IgD-negative memory B cell (primary cell): ENCODE measurements at regions not wholly inside any gene's neighbourhood (a gene's known extent, or its start where the extent isn't known, plus 50 kb on each side); places are given as distances from the start of the nearest gene placed in this dataset.
"Not testable (repeated sequence)": the region's sequence is repeated elsewhere in the genome, so short reads cannot be mapped to it uniquely, and the experiment has no call there.

ENCODE experiments used
- H3K27ac Mint-ChIP-seq, 3 donors: one replicate each; pipeline ENCODE4 v1.8.0; 2020 to 2022; ENCODE audit warnings: mild to moderate bottlenecking in 3 of 3, mixed read lengths in 3 of 3, moderate library complexity in 1 of 3
- H3K27me3 Mint-ChIP-seq: one replicate; pipeline ENCODE4 v1.8.0; 2021; ENCODE audit warnings: mixed read lengths
- H3K36me3 Mint-ChIP-seq: one replicate; pipeline ENCODE4 v1.8.0; 2020; ENCODE audit warnings: mild to moderate bottlenecking, mixed read lengths
- H3K4me1 Mint-ChIP-seq, 3 donors: one replicate each; pipeline ENCODE4 v1.8.0; 2020 to 2022; ENCODE audit warnings: mixed read lengths in 3 of 3, mild to moderate bottlenecking in 1 of 3
- H3K4me3 Mint-ChIP-seq, 4 donors: one replicate each; pipeline ENCODE4 v1.8.0; 2020 to 2022; ENCODE audit warnings: mild to moderate bottlenecking in 4 of 4, mixed read lengths in 4 of 4, moderate library complexity in 3 of 4
- H3K9me3 Mint-ChIP-seq, 3 donors: one replicate each; pipeline ENCODE4 v1.8.0; 2020 to 2021; ENCODE audit warnings: mixed read lengths in 3 of 3, mild to moderate bottlenecking in 1 of 3

DNA sequence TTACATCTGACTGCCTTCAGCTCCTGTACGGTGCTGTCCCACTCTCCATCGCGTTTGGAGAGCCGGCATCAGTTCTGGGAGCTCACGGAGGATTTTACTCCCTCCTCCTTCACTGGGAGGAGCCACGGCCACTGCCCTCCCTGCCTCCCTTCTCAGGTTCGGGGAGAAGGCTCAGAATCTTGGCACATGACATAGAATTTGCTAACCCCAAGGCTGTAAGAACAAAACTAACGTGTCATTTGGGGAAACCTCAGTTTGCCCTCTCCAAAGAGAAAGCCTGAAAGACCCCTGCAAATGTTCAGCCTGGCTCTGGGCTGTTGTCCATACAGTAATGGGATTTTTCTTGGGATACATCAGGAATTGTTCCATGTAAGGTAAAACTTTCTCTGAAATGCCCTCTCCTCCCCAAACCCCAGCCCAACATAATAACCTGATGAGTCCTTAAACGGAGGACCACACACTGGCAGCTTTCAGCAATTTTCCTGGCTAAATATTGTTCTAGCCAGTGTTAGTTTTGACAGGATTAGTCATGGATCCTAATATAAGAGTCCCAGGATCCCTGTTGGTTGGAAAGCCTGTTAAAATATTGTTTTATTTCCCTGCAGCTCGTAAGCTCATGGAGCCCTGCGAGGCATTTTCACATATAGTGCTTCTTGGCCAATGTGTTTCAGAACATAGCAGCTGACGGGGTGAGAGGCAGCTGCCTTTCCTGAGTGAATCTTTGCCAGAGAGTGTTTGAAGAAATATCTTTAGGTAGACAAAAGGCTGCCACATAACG lies 98.8 kb downstream of the RHOU start:
- Mint-ChIP-seq H3K27ac (no peak overlapping the region), H3K9me3 (peaks cover 0 to 2% (median 0%) of the 10 kb centered on the region in 3 donors), H3K27me3 (peaks cover 21% of the 10 kb centered on the region), H3K4me3 (no peak overlapping the region), H3K4me1 (peaks cover 0 to 5% (median 3%) of the 10 kb centered on the region in 3 donors), H3K36me3 (no peaks in the 10 kb centered on the region)

DNA sequence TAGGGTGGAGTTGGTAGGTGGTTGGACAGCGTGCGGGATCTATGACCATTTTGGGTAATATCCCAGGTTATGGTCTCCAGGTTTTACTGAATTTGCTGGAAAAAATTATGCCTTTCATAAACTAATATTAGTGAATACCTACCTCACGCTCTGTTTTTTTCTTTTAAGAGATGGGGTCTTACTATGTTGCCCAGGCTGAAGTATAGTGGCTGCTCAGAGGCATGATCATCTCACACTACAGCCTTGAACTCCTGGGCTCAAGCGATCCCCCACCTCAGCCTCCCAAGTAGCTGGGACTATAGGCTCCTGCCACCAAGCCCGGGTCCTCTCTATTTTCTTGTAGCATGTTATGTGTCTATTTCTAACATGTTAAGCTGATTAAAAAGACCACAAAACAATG lies 100.2 kb downstream of the RHOU start:
- H3K27ac Mint-ChIP-seq = no peak overlapping the region
- H3K4me3 Mint-ChIP-seq = no peak overlapping the region
- H3K9me3 Mint-ChIP-seq = no peaks in the 10 kb centered on the region
- no peaks in the 10 kb centered on the region for H3K36me3 Mint-ChIP-seq
- H3K27me3 Mint-ChIP-seq = peaks cover 21% of the 10 kb centered on the region
- peaks cover 0 to 4% (median 3%) of the 10 kb centered on the region in 3 donors for H3K4me1 Mint-ChIP-seq

DNA sequence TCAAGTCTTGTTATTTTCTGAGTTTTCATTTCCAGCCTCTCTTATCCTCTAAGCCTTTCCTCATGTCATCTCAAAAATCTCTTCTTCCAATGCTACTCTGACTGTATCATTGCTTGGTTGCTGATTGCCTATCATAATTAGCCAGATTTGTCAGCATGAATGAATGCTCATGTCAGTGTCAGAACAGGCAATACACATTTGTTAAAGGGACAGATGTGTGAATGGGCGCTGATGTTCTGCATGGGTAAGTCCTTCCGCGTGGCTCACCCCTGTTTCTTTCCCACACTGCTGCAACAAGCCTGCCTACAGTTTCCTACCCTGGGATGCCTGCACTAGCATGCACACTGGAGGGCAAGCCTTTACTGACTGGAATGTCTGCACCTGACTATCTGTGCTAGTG lies 100.6 kb downstream of the RHOU start:
- Mint-ChIP-seq H3K36me3 (no peaks in the 10 kb centered on the region), H3K4me3 (no peak overlapping the region), H3K27me3 (peaks cover 21% of the 10 kb centered on the region), H3K27ac (no peak overlapping the region), H3K4me1 (peaks cover 0 to 4% (median 3%) of the 10 kb centered on the region in 3 donors), H3K9me3 (no peaks in the 10 kb centered on the region)

DNA sequence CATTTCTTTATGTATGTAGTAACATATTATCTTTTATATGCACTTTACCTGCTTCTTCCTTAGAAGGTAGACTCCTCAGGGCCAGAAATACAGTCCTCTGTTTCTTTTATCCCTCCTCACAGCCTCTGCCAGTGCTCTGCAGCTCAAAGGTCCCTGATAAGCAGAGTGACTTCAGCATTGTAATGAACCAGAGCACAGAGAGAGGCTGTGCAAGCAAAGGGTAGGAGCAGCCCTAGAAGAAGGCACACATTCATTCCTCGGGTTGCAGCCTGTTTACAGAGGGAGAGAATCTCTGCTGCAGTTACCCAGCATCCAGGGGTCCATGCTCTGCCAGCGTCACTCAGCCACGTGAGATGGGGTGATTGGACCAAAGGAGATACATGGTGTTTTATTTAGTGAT lies 101.1 kb downstream of the RHOU start:
- Mint-ChIP-seq H3K27ac (no peak overlapping the region), H3K36me3 (no peaks in the 10 kb centered on the region), H3K27me3 (peaks cover 21% of the 10 kb centered on the region), H3K4me3 (no peak overlapping the region), H3K9me3 (no peaks in the 10 kb centered on the region), H3K4me1 (no peaks in the 10 kb centered on the region)

DNA sequence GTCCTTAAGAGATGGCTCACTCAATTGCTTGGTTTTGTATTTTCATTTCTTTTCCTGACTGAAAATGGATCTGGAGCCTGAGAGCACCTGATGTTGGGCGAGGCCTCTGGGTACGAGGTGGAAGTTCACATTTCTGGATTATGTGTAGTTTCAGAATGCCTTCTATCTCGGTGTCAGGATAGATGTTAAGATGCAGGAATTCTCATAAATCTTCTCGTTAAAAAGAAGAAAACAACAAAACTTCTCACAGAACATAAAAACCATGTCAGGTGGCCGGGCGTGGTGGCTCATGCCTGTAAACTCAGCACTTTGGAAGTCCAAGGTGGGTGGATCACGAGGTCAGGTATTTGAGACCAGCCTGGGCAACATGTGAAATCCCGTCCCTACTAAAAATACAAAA lies 101.8 kb downstream of the RHOU start:
- Mint-ChIP-seq H3K36me3 (no peaks in the 10 kb centered on the region), H3K9me3 (no peaks in the 10 kb centered on the region), H3K27ac (no peak overlapping the region)

DNA sequence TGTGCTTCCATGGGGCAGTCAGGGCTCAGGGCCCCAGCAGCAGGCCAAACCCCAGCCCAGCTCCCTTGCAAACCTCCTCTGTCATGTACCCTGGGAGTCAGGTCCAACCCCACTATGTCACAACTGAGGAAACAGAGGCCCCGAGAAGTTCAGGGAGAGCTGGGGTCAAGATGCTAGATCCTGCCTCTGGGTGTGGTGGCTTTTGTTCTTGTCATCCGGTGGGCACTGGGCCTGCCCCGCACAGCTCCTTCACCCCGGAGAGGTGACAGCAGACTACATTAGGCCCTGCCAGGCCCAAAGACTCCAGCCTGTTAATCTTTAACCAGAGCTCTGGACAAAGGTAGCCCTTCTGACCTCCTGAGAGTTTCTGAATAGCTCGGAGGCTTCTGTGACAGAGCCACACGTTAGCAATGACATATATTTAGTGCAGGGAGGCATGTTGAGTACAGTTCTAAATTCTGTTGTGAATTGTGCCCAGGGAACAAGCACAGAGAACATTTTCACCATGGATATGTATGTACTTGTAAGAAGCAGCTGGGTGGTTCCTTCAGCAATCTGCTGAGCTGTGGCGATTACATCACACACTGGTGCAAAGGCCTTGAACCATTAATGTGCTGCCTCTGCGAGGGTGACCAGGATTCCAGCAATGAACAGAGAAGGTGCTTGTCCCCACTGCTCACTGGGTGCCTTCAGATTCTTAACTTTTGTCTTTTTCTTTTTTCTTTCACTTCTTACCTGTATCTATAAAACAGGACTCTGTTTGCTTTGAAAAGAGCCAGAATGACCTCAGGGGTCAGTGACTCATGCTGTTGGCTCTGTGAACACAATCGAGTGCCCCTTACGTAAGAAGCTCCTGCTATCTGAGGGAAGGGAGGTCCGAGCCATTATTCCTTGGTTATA lies 102.8 kb downstream of the RHOU start:
- peaks cover 2% of the 10 kb centered on the region for H3K36me3 Mint-ChIP-seq
- H3K9me3 Mint-ChIP-seq = peaks cover 0 to 6% (median 3%) of the 10 kb centered on the region in 3 donors
- H3K27me3 Mint-ChIP-seq = peaks cover 18% of the 10 kb centered on the region
- no peaks in the 10 kb centered on the region for H3K4me1 Mint-ChIP-seq
- H3K27ac Mint-ChIP-seq = no peak overlapping the region
- peak overlapping the region in 1 of 4 donors; percentile 20 for H3K4me3 Mint-ChIP-seq

More for the DNA sequence above, 101.8 kb downstream of the RHOU start:
- H3K4me1 Mint-ChIP-seq = no peaks in the 10 kb centered on the region
- H3K4me3 Mint-ChIP-seq = no peak overlapping the region
- H3K27me3 Mint-ChIP-seq = peaks cover 21% of the 10 kb centered on the region

DNA sequence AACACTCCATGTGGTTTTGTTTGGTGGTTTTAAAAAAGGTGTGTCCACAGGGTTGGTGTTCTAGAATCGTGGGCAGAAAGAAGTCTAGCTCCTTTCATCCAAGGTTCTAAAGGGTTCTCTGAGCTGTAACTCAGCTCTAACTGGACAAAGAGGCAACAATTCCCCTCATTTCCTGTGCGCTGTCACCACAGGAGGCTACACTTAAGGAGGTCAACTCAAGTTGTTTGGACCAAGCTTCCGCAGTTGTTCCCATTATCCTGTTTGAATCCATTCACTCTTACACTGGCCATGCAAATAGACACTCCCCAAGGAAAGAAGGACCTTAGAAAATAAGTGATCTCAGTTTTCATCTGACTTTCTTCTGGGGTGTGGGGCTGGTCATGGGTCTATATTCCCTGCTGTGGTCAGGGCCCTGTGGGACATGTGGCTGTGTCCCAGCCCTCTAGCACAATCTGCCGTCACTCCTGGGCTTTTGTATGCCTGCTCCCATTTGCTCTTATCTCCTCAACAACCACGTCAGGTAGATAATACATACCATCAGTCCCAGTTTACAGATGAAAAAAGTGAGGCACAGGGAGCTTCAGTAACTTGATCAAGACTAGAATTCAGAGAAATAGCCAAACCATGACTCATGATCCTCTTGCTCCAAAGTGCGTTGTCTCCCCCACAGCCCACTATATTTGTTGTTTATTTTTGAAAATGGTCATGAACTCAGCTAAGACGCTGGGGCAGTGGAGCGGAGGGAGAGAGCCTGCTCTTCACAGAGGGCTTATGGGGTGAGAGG lies 103.6 kb downstream of the RHOU start:
- no peak overlapping the region for H3K4me3 Mint-ChIP-seq
- H3K27ac Mint-ChIP-seq = no peak overlapping the region
- peaks cover 16% of the 10 kb centered on the region for H3K27me3 Mint-ChIP-seq
- no peaks in the 10 kb centered on the region for H3K4me1 Mint-ChIP-seq
- H3K9me3 Mint-ChIP-seq = peaks cover 0 to 9% (median 6%) of the 10 kb centered on the region in 3 donors
- H3K36me3 Mint-ChIP-seq = peaks cover 2% of the 10 kb centered on the region

DNA sequence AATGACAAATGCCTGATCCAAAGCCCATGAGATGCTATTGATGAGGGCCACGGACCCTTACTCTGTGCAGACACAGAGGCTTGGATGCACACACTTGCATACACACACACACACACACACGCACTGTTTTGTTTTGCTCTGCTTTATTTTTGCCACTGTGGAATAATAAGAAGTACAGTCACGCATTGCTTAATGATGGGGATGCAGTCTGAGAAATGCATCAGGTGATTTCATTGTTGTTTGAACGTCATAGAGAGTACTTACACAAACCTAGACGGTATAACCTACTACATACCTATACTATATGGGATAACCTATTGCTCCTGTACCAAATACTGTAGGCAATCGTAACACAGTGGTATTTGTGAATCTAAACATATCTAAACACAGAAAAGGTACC lies 104.4 kb downstream of the RHOU start:
- Mint-ChIP-seq H3K27me3 (peaks cover 9% of the 10 kb centered on the region), H3K9me3 (peaks cover 0 to 9% (median 6%) of the 10 kb centered on the region in 3 donors), H3K27ac (peak overlapping the region in 1 of 3 donors; percentile 25), H3K36me3 (peaks cover 2% of the 10 kb centered on the region), H3K4me1 (no peaks in the 10 kb centered on the region), H3K4me3 (peak overlapping the region in 1 of 4 donors; percentile 66)

DNA sequence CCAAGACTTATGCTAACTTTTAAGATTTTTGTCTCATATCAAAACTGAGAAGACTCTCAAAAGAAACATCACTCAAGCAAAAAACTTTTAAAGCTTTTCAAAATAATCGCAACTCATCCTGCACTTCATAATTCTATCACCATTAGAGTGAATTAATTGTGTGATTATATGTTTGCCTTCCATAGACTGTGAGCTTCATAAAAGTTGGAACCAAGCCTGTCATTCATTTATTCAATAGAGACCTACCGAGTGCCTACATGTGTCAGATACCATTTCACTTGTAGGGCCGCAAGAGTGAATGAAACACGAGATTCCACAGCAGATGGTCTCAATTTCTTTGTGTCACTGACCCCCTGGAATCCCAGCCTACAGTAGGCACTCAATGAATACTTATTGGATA lies 106.4 kb downstream of the RHOU start:
- H3K36me3 Mint-ChIP-seq = peaks cover 2% of the 10 kb centered on the region
- H3K9me3 Mint-ChIP-seq = peaks cover 0 to 9% (median 6%) of the 10 kb centered on the region in 3 donors
- no peaks in the 10 kb centered on the region for H3K4me1 Mint-ChIP-seq
- no peak overlapping the region for H3K4me3 Mint-ChIP-seq
- H3K27me3 Mint-ChIP-seq = peaks cover 5% of the 10 kb centered on the region
- H3K27ac Mint-ChIP-seq = no peak overlapping the region

DNA sequence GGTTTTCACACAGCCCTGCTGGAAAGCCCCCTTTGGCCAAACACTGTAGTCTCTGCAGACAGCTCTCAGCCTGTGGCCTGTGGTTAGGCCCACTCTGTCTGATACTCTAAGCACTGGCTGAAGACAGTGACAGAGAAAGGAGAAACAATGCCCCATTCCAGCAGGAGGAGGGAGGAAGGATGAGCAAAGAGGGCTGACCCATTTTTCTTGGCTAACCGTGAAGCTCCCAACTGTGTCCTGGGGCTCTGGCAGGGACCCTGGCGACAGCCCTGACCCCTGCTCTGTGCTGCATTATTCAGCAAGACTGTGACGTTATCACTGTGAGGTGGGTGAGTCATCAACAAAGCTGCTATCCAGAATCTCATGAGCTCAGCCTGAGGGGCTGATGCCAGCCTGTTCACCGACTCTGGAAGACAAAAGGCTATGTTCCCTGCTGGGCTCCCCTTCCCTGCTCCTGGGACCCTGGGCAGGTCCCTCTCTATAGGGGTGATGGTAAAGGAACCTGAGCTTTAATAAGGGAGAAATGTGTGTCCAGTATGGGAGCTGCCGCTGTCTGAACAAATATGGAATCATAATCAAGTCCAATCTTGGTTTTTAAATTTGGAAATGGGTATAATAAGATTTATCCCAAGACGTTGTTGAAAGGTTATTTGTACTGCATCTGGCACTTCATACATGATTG lies 107.0 kb downstream of the RHOU start:
- no peak overlapping the region for H3K27ac Mint-ChIP-seq
- peaks cover 5% of the 10 kb centered on the region for H3K27me3 Mint-ChIP-seq
- peaks cover 0 to 9% (median 6%) of the 10 kb centered on the region in 3 donors for H3K9me3 Mint-ChIP-seq
- H3K36me3 Mint-ChIP-seq = peaks cover 2% of the 10 kb centered on the region
- H3K4me3 Mint-ChIP-seq = no peak overlapping the region
- H3K4me1 Mint-ChIP-seq = no peaks in the 10 kb centered on the region

DNA sequence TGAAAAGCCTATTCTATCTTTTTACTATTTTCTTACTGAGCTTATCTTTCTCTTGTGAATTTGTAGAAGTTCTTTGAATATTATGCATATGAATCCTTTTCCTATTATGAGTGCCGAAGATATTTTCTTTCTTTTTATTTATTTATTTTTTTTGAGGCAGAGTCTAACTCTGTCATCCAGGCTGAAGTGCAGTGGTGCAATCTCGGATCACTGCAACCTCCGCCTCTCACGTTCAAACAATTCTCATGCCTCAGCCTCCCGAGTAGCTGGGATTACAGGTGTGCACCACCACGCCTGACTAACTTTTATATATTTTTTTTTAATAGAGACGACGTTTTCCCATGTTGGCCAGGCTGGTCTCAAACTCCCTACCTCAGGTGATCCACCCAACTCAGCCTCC lies 109.8 kb downstream of the RHOU start:
- Mint-ChIP-seq H3K4me1 (peaks cover 0 to 3% (median 2%) of the 10 kb centered on the region in 3 donors), H3K9me3 (peaks cover 0 to 9% (median 6%) of the 10 kb centered on the region in 3 donors), H3K36me3 (peaks cover 2% of the 10 kb centered on the region), H3K4me3 (no peak overlapping the region), H3K27me3 (peaks cover 4% of the 10 kb centered on the region), H3K27ac (no peak overlapping the region)

DNA sequence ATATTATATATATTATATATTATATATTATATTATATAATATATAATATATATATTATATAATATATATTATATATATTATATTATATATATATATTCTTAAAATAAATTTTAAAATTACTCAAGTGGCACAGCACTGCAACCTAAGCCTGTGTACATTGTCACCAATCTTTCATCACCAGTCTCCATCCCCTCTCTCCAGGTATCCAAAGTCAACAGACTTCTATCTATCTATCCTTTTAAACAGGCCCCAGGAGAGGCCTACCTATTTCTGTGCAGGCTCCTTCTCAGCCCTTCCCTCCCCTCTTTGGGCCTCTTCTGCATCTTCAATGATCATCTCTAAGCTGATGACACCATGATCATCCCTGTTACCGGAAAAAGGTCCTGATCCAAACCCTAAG lies 111.7 kb downstream of the RHOU start:
- peaks cover 4% of the 10 kb centered on the region for H3K27me3 Mint-ChIP-seq
- H3K4me1 Mint-ChIP-seq = peaks cover 0 to 5% (median 4%) of the 10 kb centered on the region in 3 donors
- peaks cover 0 to 9% (median 6%) of the 10 kb centered on the region in 3 donors for H3K9me3 Mint-ChIP-seq
- no peak overlapping the region for H3K4me3 Mint-ChIP-seq
- peaks cover 2% of the 10 kb centered on the region for H3K36me3 Mint-ChIP-seq
- no peak overlapping the region for H3K27ac Mint-ChIP-seq

DNA sequence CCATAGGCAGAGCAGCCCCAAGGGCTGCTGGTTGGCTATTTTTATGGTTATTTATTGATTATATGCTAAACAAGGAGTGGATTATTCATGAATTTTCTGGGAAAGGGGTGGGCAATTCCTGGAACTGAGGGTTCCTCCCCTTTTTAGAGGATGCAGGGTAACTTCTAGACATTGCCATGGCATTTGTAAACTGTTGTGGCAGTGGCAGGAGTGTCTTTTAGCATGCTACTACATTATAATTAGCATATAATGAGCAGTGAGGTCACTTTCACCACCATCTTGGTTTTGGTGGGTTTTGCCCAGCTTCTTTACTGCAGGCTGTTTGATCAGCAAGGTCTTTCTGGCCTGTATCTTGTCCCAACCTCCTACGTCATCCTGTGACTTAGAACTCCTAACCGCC lies 112.2 kb downstream of the RHOU start:
- H3K27ac Mint-ChIP-seq, H3K27me3 Mint-ChIP-seq, H3K36me3 Mint-ChIP-seq, H3K9me3 Mint-ChIP-seq, H3K4me1 Mint-ChIP-seq: not testable (repeated sequence)
- peak overlapping the region in 2 of 4 donors; percentile 9 to 22 for H3K4me3 Mint-ChIP-seq

DNA sequence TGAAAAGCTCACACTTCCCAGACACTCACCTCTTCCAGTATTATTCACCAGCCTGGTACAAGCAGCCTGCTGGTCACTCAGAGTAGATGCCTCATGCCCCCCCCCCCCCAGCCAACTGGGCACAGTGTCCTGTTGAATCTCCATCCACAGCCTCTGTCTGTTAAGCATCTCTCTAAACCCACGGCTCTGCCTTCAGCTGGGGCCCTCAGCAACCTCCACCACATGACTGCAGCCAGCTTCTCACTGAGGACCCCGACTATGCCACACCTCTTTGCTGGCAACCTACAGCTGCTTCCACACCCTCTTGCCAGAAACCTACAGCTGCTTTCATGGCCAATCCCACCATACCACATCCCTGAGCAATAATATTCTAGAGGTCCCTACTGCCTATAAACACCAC lies 113.1 kb downstream of the RHOU start:
- H3K27me3 Mint-ChIP-seq = peaks cover 4% of the 10 kb centered on the region
- H3K9me3 Mint-ChIP-seq = peaks cover 0 to 1% (median under 1%) of the 10 kb centered on the region in 3 donors
- H3K36me3 Mint-ChIP-seq = no peaks in the 10 kb centered on the region
- no peak overlapping the region for H3K27ac Mint-ChIP-seq
- H3K4me3 Mint-ChIP-seq = no peak overlapping the region
- H3K4me1 Mint-ChIP-seq = peaks cover 0 to 5% (median 4%) of the 10 kb centered on the region in 3 donors
